GM23338 (cell line): ENCODE measurements at regions not wholly inside any gene's neighbourhood (a gene's known extent, or its start where the extent isn't known, plus 50 kb on each side); places are given as distances from the start of the nearest gene placed in this dataset.

ENCODE experiments used
- POLR2AphosphoS5 ChIP-seq: IDR thresholded peaks from 2 replicates; pipeline ENCODE4 v1.6.1; 2016; ENCODE audit warnings: antibody characterized with exemption, low read depth
- ZNF114 ChIP-seq: fragments of 250-450 bp; sonication (Bioruptor Pico); IDR thresholded peaks from 2 replicates; pipeline ENCODE4 v1.5.0; 2020; ENCODE audit warnings: mild to moderate bottlenecking, moderate library complexity
- ZNF331 ChIP-seq: fragments of 250-450 bp; sonication (Bioruptor Pico); IDR thresholded peaks from 2 replicates; pipeline ENCODE4 v1.5.0; 2020; ENCODE audit warnings: low read depth, mild to moderate bottlenecking, moderate library complexity
- TF ChIP-seq, protein P1 (sequence below): fragments of 250-450 bp; sonication (Bioruptor Pico); IDR thresholded peaks from 2 replicates; pipeline ENCODE4 v1.5.0; 2020; ENCODE audit warnings: mild to moderate bottlenecking, moderate library complexity
- TF ChIP-seq, protein P2 (sequence below): IDR thresholded peaks from one replicate; pipeline ENCODE4 v1.6.1; 2018; ENCODE audit warnings: antibody characterized with exemption; ENCODE audit not compliant: unreplicated experiment
- TF ChIP-seq, protein P3 (sequence below): IDR thresholded peaks from 2 replicates; pipeline ENCODE4 v1.6.1; 2016; ENCODE audit warnings: antibody characterized with exemption

DNA sequence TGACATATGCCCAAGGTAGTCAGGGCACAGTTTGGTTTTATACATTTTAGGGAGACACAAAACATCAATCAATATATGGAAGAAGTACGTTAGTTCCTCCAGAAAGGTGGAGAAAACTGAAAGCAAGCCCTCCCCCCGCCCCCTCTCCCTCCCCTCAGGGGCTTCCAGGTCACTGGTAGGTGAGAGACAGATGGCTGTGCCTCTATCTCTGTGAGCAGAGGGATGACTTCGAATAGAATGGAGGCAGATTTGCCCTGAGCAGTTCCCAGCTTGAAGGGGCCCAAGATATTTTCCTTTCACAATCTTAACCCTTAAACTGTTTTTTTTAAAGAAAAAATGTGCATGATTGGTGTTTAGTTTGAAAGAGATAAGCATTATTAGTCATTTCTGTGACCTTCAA, 114.0 kb downstream of the PCDH10 start (continued):
- TF ChIP-seq, protein P1, sequence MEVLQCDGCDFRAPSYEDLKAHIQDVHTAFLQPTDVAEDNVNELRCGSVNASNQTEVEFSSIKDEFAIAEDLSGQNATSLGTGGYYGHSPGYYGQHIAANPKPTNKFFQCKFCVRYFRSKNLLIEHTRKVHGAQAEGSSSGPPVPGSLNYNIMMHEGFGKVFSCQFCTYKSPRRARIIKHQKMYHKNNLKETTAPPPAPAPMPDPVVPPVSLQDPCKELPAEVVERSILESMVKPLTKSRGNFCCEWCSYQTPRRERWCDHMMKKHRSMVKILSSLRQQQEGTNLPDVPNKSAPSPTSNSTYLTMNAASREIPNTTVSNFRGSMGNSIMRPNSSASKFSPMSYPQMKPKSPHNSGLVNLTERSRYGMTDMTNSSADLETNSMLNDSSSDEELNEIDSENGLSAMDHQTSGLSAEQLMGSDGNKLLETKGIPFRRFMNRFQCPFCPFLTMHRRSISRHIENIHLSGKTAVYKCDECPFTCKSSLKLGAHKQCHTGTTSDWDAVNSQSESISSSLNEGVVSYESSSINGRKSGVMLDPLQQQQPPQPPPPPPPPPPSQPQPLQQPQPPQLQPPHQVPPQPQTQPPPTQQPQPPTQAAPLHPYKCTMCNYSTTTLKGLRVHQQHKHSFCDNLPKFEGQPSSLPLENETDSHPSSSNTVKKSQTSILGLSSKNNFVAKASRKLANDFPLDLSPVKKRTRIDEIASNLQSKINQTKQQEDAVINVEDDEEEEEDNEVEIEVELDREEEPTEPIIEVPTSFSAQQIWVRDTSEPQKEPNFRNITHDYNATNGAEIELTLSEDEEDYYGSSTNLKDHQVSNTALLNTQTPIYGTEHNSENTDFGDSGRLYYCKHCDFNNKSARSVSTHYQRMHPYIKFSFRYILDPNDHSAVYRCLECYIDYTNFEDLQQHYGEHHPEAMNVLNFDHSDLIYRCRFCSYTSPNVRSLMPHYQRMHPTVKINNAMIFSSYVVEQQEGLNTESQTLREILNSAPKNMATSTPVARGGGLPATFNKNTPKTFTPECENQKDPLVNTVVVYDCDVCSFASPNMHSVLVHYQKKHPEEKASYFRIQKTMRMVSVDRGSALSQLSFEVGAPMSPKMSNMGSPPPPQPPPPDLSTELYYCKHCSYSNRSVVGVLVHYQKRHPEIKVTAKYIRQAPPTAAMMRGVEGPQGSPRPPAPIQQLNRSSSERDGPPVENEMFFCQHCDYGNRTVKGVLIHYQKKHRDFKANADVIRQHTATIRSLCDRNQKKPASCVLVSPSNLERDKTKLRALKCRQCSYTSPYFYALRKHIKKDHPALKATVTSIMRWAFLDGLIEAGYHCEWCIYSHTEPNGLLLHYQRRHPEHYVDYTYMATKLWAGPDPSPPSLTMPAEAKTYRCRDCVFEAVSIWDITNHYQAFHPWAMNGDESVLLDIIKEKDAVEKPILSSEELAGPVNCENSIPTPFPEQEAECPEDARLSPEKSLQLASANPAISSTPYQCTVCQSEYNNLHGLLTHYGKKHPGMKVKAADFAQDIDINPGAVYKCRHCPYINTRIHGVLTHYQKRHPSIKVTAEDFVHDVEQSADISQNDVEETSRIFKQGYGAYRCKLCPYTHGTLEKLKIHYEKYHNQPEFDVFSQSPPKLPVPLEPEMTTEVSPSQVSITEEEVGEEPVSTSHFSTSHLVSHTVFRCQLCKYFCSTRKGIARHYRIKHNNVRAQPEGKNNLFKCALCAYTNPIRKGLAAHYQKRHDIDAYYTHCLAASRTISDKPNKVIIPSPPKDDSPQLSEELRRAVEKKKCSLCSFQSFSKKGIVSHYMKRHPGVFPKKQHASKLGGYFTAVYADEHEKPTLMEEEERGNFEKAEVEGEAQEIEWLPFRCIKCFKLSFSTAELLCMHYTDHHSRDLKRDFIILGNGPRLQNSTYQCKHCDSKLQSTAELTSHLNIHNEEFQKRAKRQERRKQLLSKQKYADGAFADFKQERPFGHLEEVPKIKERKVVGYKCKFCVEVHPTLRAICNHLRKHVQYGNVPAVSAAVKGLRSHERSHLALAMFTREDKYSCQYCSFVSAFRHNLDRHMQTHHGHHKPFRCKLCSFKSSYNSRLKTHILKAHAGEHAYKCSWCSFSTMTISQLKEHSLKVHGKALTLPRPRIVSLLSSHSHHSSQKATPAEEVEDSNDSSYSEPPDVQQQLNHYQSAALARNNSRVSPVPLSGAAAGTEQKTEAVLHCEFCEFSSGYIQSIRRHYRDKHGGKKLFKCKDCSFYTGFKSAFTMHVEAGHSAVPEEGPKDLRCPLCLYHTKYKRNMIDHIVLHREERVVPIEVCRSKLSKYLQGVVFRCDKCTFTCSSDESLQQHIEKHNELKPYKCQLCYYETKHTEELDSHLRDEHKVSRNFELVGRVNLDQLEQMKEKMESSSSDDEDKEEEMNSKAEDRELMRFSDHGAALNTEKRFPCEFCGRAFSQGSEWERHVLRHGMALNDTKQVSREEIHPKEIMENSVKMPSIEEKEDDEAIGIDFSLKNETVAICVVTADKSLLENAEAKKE: no peak
- TF ChIP-seq ZNF331 (CRISPR knock-in tag): no peak
- TF ChIP-seq, protein P2, sequence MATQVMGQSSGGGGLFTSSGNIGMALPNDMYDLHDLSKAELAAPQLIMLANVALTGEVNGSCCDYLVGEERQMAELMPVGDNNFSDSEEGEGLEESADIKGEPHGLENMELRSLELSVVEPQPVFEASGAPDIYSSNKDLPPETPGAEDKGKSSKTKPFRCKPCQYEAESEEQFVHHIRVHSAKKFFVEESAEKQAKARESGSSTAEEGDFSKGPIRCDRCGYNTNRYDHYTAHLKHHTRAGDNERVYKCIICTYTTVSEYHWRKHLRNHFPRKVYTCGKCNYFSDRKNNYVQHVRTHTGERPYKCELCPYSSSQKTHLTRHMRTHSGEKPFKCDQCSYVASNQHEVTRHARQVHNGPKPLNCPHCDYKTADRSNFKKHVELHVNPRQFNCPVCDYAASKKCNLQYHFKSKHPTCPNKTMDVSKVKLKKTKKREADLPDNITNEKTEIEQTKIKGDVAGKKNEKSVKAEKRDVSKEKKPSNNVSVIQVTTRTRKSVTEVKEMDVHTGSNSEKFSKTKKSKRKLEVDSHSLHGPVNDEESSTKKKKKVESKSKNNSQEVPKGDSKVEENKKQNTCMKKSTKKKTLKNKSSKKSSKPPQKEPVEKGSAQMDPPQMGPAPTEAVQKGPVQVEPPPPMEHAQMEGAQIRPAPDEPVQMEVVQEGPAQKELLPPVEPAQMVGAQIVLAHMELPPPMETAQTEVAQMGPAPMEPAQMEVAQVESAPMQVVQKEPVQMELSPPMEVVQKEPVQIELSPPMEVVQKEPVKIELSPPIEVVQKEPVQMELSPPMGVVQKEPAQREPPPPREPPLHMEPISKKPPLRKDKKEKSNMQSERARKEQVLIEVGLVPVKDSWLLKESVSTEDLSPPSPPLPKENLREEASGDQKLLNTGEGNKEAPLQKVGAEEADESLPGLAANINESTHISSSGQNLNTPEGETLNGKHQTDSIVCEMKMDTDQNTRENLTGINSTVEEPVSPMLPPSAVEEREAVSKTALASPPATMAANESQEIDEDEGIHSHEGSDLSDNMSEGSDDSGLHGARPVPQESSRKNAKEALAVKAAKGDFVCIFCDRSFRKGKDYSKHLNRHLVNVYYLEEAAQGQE: no peak
- TF ChIP-seq, protein P3, sequence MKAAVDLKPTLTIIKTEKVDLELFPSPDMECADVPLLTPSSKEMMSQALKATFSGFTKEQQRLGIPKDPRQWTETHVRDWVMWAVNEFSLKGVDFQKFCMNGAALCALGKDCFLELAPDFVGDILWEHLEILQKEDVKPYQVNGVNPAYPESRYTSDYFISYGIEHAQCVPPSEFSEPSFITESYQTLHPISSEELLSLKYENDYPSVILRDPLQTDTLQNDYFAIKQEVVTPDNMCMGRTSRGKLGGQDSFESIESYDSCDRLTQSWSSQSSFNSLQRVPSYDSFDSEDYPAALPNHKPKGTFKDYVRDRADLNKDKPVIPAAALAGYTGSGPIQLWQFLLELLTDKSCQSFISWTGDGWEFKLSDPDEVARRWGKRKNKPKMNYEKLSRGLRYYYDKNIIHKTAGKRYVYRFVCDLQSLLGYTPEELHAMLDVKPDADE: no peak
- TF ChIP-seq POLR2AphosphoS5: no peak
- no peak for TF ChIP-seq ZNF114 (CRISPR knock-in tag)
